HG02642 (cell line): ENCODE measurements at regions not wholly inside any gene's neighbourhood (a gene's known extent, or its start where the extent isn't known, plus 50 kb on each side); places are given as distances from the start of the nearest gene placed in this dataset.

Experiments
- ATAC-seq: cut with Tn5 transposase; IDR thresholded peaks from one replicate; pipeline ENCODE4 v1.9.1; 2021; ENCODE audit warnings: mild to moderate bottlenecking; ENCODE audit not compliant: unreplicated experiment, poor library complexity

GRCh38 chr2:180669016-180669415 lies 311.4 kb upstream of the UBE2E3 start:
- no peak for ATAC-seq

GRCh38 chr2:180664507-180664906 lies 315.9 kb upstream of the UBE2E3 start:
- ATAC-seq, result no peak

- no peak for ATAC-seq
Measured at GRCh38 chr2:180662941-180663471, 317.4 kb upstream of the UBE2E3 start.

GRCh38 chr2:180662521-180662920 lies 317.9 kb upstream of the UBE2E3 start:
- no peak for ATAC-seq

GRCh38 chr2:180661686-180662030 lies 318.7 kb upstream of the UBE2E3 start:
- no peak for ATAC-seq

GRCh38 chr2:180660881-180661685 lies 319.3 kb upstream of the UBE2E3 start:
- no peak for ATAC-seq

- ATAC-seq, result no peak
Measured at GRCh38 chr2:180660207-180660606, 320.2 kb upstream of the UBE2E3 start.

GRCh38 chr2:180657054-180657453 lies 323.4 kb upstream of the UBE2E3 start:
- ATAC-seq, result no peak

- no peak for ATAC-seq
Measured at GRCh38 chr2:180656455-180656847, 324.0 kb upstream of the UBE2E3 start.

GRCh38 chr2:180655842-180656454 lies 324.5 kb upstream of the UBE2E3 start:
- no peak for ATAC-seq

- ATAC-seq, result no peak
Measured at GRCh38 chr2:180655393-180655792, 325.0 kb upstream of the UBE2E3 start.

- ATAC-seq, result no peak
Measured at GRCh38 chr2:180653481-180653880, 326.9 kb upstream of the UBE2E3 start.

- no peak for ATAC-seq
Measured at GRCh38 chr2:180652794-180653193, 327.6 kb upstream of the UBE2E3 start.

GRCh38 chr2:180651596-180651995 lies 328.8 kb upstream of the UBE2E3 start:
- ATAC-seq, result no peak

GRCh38 chr2:180647621-180648020 lies 332.8 kb upstream of the UBE2E3 start:
- no peak for ATAC-seq

GRCh38 chr2:180647221-180647620 lies 333.2 kb upstream of the UBE2E3 start:
- no peak for ATAC-seq

- no peak for ATAC-seq
Measured at GRCh38 chr2:180646756-180647155, 333.6 kb upstream of the UBE2E3 start.

- no peak for ATAC-seq
Measured at GRCh38 chr2:180644709-180645108, 335.7 kb upstream of the UBE2E3 start.

GRCh38 chr2:180630756-180631155 lies 349.6 kb upstream of the UBE2E3 start:
- ATAC-seq, result no peak

- no peak for ATAC-seq
Measured at GRCh38 chr2:180625006-180625844, 355.2 kb upstream of the UBE2E3 start.
